Breast epithelium (tissue), 3 donors: ENCODE measurements at regions not wholly inside any gene's neighbourhood (a gene's known extent, or its start where the extent isn't known, plus 50 kb on each side); places are given as distances from the start of the nearest gene placed in this dataset.

Experiments
- CTCF ChIP-seq, 3 donors: fragments of 450-650 bp; IDR thresholded peaks; one replicate each; pipeline ENCODE4 v1.5.1; 2016 to 2017; ENCODE audit warnings: antibody characterized with exemption in 3 of 3, mild to moderate bottlenecking in 3 of 3, moderate library complexity in 3 of 3
- POLR2A ChIP-seq: fragments of 450-650 bp; IDR thresholded peaks from one replicate; pipeline ENCODE4 v1.6.1; 2016; ENCODE audit warnings: antibody characterized with exemption, mild to moderate bottlenecking, moderate library complexity

GRCh38 chr13:99774644-99775043 lies 196.9 kb downstream of the ZIC5 start:
- TF ChIP-seq CTCF (IDR thresholded peaks at IDR 0.05): no peak
- TF ChIP-seq POLR2A: no peak
